SJSA1 (cell line): ENCODE measurements at regions not wholly inside any gene's neighbourhood (a gene's known extent, or its start where the extent isn't known, plus 50 kb on each side); places are given as distances from the start of the nearest gene placed in this dataset.
"Not testable (repeated sequence)": the region's sequence is repeated elsewhere in the genome, so short reads cannot be mapped to it uniquely, and the experiment has no call there.

ENCODE experiments used
- DNase-seq, 2 experiments: peaks; one replicate each; pipeline ENCODE4 v3.0.0-alpha.2; 2015 to 2020; ENCODE audit warnings: low spot score in 2 of 2, low read depth in 1 of 2
- H3K27ac ChIP-seq: fragments of 250-450 bp; sonication (Bioruptor Pico); 2 replicates; pipeline ENCODE4 v1.5.1; 2020; ENCODE audit warnings: mild to moderate bottlenecking, moderate library complexity
- H3K27me3 ChIP-seq: fragments of 250-450 bp; sonication (Bioruptor Pico); replicated peaks from 2 replicates; pipeline ENCODE4 v1.5.1; 2020; ENCODE audit warnings: mild to moderate bottlenecking, moderate library complexity
- H3K36me3 ChIP-seq: fragments of 250-450 bp; sonication (Bioruptor Pico); 2 replicates; pipeline ENCODE4 v1.5.1; 2020; ENCODE audit warnings: mild to moderate bottlenecking
- H3K4me1 ChIP-seq: fragments of 250-450 bp; sonication (Bioruptor Pico); replicated peaks from 2 replicates; pipeline ENCODE4 v1.6.1; 2021; ENCODE audit warnings: mild to moderate bottlenecking
- H3K4me3 ChIP-seq: fragments of 250-450 bp; sonication (Bioruptor Pico); 2 replicates; pipeline ENCODE4 v1.5.1; 2020; ENCODE audit warnings: mild to moderate bottlenecking
- H3K9me3 ChIP-seq: fragments of 250-450 bp; sonication (Bioruptor Pico); replicated peaks from 2 replicates; pipeline ENCODE4 v1.5.1; 2020; ENCODE audit warnings: mild to moderate bottlenecking

DNA sequence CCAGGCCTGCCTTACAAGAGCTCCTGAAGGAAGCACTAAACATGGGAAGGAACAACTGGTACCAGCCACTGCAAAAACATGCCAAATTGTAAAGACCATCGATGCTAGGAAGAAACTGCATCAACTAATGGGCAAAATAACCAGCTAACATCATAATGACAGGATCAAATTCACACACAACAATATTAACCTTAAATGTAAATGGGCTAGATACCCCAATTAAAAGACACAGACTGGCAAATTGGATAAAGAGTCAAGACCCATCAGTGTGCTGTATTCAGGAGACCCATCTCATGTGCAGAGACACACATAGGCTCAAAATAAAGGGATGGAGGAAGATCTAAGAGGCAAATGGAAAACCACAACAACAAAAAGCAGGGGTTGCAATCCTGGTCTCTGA, 75.8 kb downstream of the ELAPOR2 start:
- DNase-seq, H3K27ac ChIP-seq, H3K4me1 ChIP-seq, H3K36me3 ChIP-seq, H3K4me3 ChIP-seq, H3K27me3 ChIP-seq, H3K9me3 ChIP-seq: not testable (repeated sequence)

- H3K9me3 ChIP-seq, H3K4me3 ChIP-seq, H3K27me3 ChIP-seq, H3K27ac ChIP-seq, H3K36me3 ChIP-seq, DNase-seq, H3K4me1 ChIP-seq: not testable (repeated sequence)
These were observed 77.5 kb downstream of the ELAPOR2 start for GRCh38 chr7:86981937-86982336.

DNA sequence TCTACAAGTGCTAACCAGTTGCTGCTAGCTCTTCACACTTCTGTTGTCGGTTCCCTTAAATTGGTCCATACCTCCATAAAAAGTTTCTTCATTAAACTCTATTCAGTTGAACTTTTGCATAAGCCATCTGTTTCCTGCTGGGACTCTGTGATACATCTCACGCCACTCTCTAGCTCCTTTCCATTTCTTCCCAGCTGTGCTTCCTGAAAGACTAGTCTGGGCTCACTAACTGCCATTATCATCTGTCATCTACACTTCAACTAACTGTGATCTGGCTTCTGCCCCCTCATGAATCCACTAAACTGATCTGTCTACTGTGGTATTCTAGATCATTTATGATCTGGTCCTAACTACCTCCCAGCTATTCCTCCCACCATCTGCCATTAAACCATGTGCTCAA, 78.3 kb downstream of the ELAPOR2 start:
- no peaks in the 10 kb centered on the region for H3K4me1 ChIP-seq
- peaks cover 10% of the 10 kb centered on the region; the same call in 1 of the 2 replicates for H3K27me3 ChIP-seq
- no peak overlapping the region for H3K4me3 ChIP-seq
- no peaks in the 10 kb centered on the region for H3K36me3 ChIP-seq
- no peak for DNase-seq
- no peaks in the 10 kb centered on the region for H3K9me3 ChIP-seq
- H3K27ac ChIP-seq, result no peak overlapping the region

DNA sequence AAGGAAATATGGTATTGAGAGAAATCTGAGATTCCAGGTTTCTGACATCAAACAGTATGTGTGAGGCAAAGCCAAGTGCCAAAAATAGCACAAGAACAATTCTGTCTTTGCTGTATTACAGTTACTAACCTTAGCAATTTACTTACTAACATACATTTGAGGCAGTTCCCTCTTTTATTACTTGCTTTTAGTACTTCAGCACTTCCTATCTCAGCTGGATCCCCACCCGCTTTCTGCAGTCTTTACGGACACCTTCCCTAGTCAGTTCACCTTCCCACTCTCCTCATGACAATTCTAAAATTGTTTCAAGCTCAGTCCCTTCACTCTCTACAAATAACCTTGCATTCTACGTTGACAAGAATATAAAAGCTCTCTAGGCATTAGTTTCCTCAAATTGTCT, 79.2 kb downstream of the ELAPOR2 start:
- DNase-seq, result no peak
- peaks cover 10% of the 10 kb centered on the region; the same call in 1 of the 2 replicates for H3K27me3 ChIP-seq
- no peaks in the 10 kb centered on the region for H3K36me3 ChIP-seq
- no peaks in the 10 kb centered on the region for H3K9me3 ChIP-seq
- no peaks in the 10 kb centered on the region for H3K4me1 ChIP-seq
- H3K27ac ChIP-seq, result no peak overlapping the region
- H3K4me3 ChIP-seq, result no peak overlapping the region

DNA sequence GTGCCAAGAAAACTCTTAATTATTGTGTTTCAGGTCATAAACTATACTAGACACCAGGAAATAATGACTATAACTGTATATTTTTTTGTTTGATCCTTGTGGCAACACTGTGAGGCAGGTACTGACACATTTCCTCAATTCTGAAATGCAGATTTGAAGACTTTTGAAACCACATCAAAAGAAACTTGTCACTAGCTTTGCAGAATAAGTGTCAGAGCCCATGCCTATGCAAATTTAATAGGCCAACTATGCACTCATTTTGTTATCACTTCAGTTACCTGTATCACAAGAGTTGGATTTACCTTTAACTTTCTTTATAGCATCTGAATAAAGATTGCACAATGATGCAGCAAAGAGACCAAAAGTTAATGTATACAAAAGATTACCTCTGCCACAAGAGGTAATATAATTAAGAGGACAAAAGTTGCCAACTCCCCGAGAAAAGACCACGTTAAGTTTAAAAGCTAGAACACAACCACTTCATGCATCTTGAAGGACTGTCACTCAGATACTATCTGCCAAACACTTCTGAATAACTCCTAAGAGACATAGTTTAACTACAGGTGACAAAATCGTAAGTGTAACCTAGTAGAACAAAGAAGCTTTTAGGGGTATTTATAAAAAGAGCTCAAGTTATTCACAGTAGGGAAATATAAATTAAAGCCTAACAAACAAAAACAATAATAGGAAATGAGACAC, 80.5 kb downstream of the ELAPOR2 start:
- H3K4me3 ChIP-seq, result no peak overlapping the region
- H3K27me3 ChIP-seq, result peaks cover 10% of the 10 kb centered on the region; the same call in 1 of the 2 replicates
- H3K27ac ChIP-seq, result no peak overlapping the region
- no peak for DNase-seq
- no peaks in the 10 kb centered on the region for H3K9me3 ChIP-seq
- no peaks in the 10 kb centered on the region for H3K36me3 ChIP-seq
- no peaks in the 10 kb centered on the region for H3K4me1 ChIP-seq

DNA sequence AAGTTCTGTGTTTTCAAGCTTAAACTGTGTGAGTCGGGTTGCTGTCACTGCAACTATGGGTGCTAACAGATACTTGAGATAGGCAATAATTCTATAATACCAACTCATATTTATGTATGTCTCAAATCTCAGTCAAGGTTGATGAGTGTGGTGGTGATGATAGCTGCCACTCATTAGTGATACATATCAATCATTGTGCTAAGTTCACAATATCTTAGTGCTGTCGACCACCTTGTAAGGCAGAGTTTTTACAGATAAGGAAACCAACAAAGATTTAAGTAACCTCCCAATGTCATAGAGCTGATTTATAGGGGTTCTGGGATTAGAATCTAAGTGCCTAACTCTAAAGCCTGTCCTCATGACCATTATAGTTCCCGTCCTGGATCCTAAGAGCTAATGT, 82.5 kb downstream of the ELAPOR2 start:
- no peak for DNase-seq
- H3K4me3 ChIP-seq, result no peak overlapping the region
- peaks cover 10% of the 10 kb centered on the region; the same call in 1 of the 2 replicates for H3K27me3 ChIP-seq
- H3K36me3 ChIP-seq, result no peaks in the 10 kb centered on the region
- H3K27ac ChIP-seq, result no peak overlapping the region
- no peaks in the 10 kb centered on the region for H3K4me1 ChIP-seq
- H3K9me3 ChIP-seq, result no peaks in the 10 kb centered on the region

- no peak for DNase-seq
- no peaks in the 10 kb centered on the region for H3K4me1 ChIP-seq
- no peak overlapping the region for H3K4me3 ChIP-seq
- no peaks in the 10 kb centered on the region for H3K9me3 ChIP-seq
- no peaks in the 10 kb centered on the region for H3K36me3 ChIP-seq
- no peak overlapping the region for H3K27ac ChIP-seq
- peaks cover 10% of the 10 kb centered on the region; the same call in 1 of the 2 replicates for H3K27me3 ChIP-seq
These were observed 83.5 kb downstream of the ELAPOR2 start for GRCh38 chr7:86975914-86976313.

DNA sequence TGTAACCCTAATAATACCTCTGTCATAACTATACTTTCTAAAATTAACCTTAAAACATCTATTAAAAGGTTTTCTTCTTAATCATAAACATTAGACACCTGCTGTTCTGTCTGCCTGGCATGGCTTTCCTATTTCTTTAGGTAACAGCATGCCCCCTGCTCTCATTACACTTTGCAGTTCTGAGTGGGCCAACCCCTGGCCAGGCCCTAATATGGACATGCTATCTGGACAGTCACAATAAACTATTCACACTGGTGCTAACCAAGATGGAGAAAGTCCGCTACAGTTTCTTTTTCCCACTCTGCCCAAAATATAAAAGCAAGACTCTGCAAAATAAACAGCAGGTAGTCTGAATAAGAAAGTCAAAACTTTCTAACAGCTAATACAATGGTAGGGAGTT, 84.0 kb downstream of the ELAPOR2 start:
- DNase-seq, result no peak
- Histone ChIP-seq H3K4me1 (no peaks in the 10 kb centered on the region), H3K36me3 (no peaks in the 10 kb centered on the region), H3K27ac (no peak overlapping the region), H3K4me3 (no peak overlapping the region), H3K9me3 (no peaks in the 10 kb centered on the region), H3K27me3 (peaks cover 10% of the 10 kb centered on the region; the same call in 1 of the 2 replicates)

DNA sequence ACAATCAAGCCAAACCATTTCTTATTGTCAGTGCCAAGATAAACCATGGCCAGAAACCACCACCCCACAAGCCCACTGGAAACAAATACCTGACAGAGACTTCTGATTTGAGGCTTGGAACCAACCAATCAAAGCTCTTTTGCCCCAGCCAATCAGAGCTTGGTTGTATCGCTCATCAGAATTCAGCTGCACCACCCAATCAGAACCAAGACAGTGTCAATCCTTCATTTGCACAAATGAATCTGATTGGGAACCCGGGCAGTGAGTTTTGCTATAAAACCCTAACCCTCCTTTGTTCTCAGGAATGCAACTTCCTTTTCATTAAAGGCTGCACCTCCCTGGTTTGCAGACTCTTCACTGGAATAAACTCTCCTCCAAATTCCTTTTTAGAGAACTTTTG, 87.4 kb downstream of the ELAPOR2 start:
- H3K4me3 ChIP-seq, result no peak overlapping the region
- peaks cover 5% of the 10 kb centered on the region; the same call in 1 of the 2 replicates for H3K27me3 ChIP-seq
- H3K36me3 ChIP-seq, result no peaks in the 10 kb centered on the region
- no peak overlapping the region for H3K27ac ChIP-seq
- no peak for DNase-seq
- H3K9me3 ChIP-seq, result no peaks in the 10 kb centered on the region
- no peaks in the 10 kb centered on the region for H3K4me1 ChIP-seq

DNA sequence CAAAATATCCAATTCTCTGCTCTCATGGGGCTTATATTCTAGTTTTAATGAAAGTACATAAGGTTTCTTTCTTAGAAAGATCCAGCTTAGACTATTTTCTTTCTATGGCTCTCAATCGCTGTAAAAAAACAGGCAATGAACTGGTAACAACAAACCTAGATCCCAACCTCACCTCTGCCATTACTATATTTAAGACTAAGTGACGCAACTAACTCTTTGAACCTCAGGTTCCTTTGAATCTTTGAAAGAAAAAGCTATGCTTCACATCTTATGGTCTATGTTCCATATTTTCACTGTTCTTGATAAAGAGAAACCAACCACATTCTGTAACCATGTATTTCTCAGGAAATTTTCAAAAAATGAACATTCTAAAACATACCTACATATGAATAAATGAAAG, 88.5 kb downstream of the ELAPOR2 start:
- DNase-seq, result no peak
- Histone ChIP-seq H3K36me3 (no peaks in the 10 kb centered on the region), H3K27ac (no peak overlapping the region), H3K9me3 (no peaks in the 10 kb centered on the region), H3K4me3 (no peak overlapping the region), H3K4me1 (no peaks in the 10 kb centered on the region), H3K27me3 (no peaks in the 10 kb centered on the region)

DNA sequence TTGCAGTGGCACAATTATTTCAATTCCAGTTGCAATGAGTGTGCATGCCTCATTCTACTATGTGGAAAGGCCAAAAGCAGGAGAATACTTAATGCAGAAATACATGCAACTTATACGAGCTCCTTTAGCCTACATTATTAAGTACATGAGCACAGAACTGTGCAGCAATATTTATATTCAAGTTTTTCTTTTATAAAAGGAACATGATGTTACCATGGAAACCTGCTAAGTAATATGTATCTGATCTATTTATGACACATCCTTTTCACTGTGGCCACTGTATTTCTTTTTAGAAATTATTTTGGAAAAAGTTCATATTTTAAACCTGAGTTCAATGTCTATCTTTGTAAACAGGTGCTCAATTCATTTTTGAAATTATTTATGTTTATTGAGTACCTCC, 88.9 kb downstream of the ELAPOR2 start:
- Histone ChIP-seq H3K36me3 (no peaks in the 10 kb centered on the region), H3K27ac (no peak overlapping the region), H3K4me1 (no peaks in the 10 kb centered on the region), H3K4me3 (no peak overlapping the region), H3K9me3 (no peaks in the 10 kb centered on the region), H3K27me3 (no peaks in the 10 kb centered on the region)
- DNase-seq, result no peak

DNA sequence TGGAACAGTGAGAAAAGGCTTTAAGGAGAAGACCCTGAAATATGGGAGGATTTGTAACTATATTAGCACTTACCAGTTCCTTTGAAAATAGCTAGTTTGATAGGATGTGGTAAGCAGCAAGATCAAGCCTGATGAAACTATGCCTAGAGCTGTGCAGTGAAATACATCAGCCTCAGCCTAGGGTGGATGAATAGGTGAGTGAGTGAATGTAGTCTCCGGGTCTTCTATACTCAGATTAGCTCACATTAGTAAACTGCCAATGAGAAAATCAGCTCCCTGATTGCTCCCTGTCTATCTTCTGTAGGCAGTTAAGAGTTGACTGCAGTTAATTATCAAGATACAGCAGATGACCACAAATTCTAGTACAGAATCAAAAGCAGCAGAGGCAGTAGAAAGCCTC, 89.6 kb downstream of the ELAPOR2 start:
- H3K27ac ChIP-seq, result no peak overlapping the region
- no peaks in the 10 kb centered on the region for H3K27me3 ChIP-seq
- DNase-seq, result no peak
- H3K4me3 ChIP-seq, result no peak overlapping the region
- H3K4me1 ChIP-seq, result no peaks in the 10 kb centered on the region
- H3K36me3 ChIP-seq, result no peaks in the 10 kb centered on the region
- no peaks in the 10 kb centered on the region for H3K9me3 ChIP-seq

GRCh38 chr7:86968618-86969017, 90.8 kb downstream of the ELAPOR2 start:
- H3K4me3 ChIP-seq, result no peak overlapping the region
- DNase-seq, result peak in 1 of 2 experiments; percentile 26
- H3K4me1 ChIP-seq, result no peaks in the 10 kb centered on the region
- no peak overlapping the region for H3K27ac ChIP-seq
- no peaks in the 10 kb centered on the region for H3K36me3 ChIP-seq
- no peaks in the 10 kb centered on the region for H3K27me3 ChIP-seq
- no peaks in the 10 kb centered on the region for H3K9me3 ChIP-seq

DNA sequence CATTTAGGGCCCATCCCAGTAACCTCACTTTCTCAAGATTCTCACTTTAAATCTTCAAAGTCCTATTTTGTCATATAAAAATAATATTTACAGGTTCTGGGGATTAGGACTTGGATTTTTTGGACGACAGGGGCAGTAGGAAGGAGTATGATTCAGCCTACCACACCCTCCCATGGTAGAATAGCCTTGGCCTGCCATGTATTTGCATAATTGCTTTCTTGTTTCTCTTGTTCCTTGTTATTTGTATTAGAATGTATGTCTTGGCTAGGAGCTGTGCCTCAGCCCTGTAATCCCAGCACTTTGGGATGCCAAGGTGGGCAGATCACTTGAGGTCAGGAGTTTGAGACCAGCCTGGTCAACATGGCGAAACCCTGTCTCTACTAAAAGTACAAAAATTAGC, 92.5 kb downstream of the ELAPOR2 start:
- Histone ChIP-seq H3K27me3 (no peaks in the 10 kb centered on the region), H3K4me3 (no peak overlapping the region), H3K36me3 (no peaks in the 10 kb centered on the region), H3K4me1 (no peaks in the 10 kb centered on the region), H3K9me3 (no peaks in the 10 kb centered on the region), H3K27ac (no peak overlapping the region)
- no peak for DNase-seq

- Histone ChIP-seq H3K27ac (no peak overlapping the region), H3K4me3 (no peak overlapping the region), H3K36me3 (no peaks in the 10 kb centered on the region), H3K27me3 (no peaks in the 10 kb centered on the region), H3K9me3 (no peaks in the 10 kb centered on the region), H3K4me1 (no peaks in the 10 kb centered on the region)
- no peak for DNase-seq
These were observed 93.7 kb downstream of the ELAPOR2 start for GRCh38 chr7:86965727-86966120.
